AG10803 (cell line): ENCODE measurements at regions not wholly inside any gene's neighbourhood (a gene's known extent, or its start where the extent isn't known, plus 50 kb on each side); places are given as distances from the start of the nearest gene placed in this dataset.

Source experiments
- DNase-seq: peaks from one replicate; pipeline ENCODE4 v3.0.0; 2010; ENCODE audit warnings: low read depth
- H3K4me3 ChIP-seq: 2 replicates; pipeline ENCODE4 v1.5.1; 2011; ENCODE audit warnings: mild to moderate bottlenecking, low read length, control low read depth
- TF ChIP-seq, protein P1 (sequence below): conservative IDR thresholded peaks from 2 replicates; pipeline ENCODE4 v1.5.1; 2011; ENCODE audit warnings: mild to moderate bottlenecking, low read length, control low read depth, inconsistent platforms

DNA sequence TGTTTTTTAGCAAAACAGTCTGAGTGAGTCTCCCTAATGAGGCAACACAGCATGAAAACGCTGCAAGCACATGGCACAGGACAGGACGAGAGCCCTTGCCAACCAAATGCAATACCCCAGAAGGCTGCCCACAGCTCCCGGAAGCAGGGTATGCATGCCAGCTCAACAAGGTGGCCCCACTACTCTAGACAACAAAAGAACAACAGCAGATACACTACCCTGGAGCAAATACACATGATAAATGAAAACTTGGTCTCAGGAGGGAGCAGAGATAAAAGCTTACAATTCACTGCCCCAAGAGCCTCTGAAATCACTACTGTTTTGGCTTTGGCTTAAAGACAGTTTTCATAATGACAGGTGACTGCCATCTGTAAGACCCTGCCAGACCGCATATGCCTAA is 785.4 kb upstream of the API5 start:
- H3K4me3 ChIP-seq = no peak overlapping the region
- TF ChIP-seq, protein P1, sequence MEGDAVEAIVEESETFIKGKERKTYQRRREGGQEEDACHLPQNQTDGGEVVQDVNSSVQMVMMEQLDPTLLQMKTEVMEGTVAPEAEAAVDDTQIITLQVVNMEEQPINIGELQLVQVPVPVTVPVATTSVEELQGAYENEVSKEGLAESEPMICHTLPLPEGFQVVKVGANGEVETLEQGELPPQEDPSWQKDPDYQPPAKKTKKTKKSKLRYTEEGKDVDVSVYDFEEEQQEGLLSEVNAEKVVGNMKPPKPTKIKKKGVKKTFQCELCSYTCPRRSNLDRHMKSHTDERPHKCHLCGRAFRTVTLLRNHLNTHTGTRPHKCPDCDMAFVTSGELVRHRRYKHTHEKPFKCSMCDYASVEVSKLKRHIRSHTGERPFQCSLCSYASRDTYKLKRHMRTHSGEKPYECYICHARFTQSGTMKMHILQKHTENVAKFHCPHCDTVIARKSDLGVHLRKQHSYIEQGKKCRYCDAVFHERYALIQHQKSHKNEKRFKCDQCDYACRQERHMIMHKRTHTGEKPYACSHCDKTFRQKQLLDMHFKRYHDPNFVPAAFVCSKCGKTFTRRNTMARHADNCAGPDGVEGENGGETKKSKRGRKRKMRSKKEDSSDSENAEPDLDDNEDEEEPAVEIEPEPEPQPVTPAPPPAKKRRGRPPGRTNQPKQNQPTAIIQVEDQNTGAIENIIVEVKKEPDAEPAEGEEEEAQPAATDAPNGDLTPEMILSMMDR = no peak
- no peak for DNase-seq

DNA sequence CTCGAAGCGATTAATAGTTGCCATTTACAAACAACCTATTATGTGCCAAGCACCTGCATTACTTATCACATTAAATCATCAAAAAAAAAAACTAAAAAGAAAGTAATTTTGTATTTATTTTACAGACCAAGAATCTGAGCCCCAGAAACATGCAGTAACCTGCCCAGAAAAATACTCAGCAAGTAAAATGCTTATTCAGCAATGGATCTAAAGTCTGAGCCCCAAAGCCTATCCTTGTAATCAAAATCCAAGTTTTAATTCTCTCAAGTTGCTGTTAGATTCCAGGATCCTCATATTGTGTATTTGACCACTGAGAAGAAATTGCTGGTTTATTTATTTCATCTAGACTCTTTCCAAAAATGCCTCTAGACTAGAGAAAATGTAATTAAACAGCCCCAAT is 783.3 kb upstream of the API5 start:
- no peak overlapping the region for H3K4me3 ChIP-seq
- TF ChIP-seq, protein P1 = no peak
- no peak for DNase-seq

GRCh38 chr11:42528911-42529310 is 782.9 kb upstream of the API5 start:
- no peak overlapping the region for H3K4me3 ChIP-seq
- no peak for DNase-seq
- TF ChIP-seq, protein P1 = no peak

DNA sequence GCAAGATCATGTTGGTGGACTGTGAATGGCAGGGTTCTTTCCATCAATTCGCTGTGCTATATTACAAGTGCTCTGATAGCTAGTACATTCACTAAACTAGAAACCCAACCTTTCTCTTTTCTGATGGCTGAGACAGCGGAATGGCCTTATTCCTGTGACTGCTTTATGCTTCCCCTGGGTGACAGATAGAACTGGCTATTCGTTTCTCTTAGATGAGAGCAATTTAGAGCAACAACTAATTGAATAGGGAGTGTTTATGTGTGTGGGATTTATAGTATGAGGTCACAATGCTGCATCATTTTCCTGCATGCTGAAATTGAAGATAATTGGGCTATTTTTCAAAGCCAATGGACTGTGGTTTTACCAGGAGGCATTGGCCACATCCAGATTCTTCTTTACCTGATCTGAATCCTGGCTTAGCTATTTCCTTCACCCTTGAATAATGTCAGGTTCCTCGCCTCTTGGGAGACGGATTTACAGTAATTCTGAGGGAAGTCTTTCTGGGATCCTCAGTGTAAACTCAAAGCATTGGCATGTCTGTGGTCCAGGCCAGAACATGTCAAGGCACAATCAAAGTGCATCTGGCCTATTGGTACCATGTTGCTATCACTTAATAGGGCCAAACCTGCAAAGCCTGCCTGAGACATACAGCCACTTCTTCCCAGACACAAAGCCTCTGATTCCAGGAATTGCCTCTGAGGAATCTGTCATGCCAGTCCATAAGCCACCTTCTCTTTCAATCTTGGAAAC is 775.0 kb upstream of the API5 start:
- no peak overlapping the region for H3K4me3 ChIP-seq
- TF ChIP-seq, protein P1 = no peak
- DNase-seq = no peak

- TF ChIP-seq, protein P1 = no peak
- DNase-seq = no peak
- H3K4me3 ChIP-seq = no peak overlapping the region
Observed at GRCh38 chr11:42542336-42542735, 769.5 kb upstream of the API5 start.

- no peak for DNase-seq
- TF ChIP-seq, protein P1 = no peak
- no peak overlapping the region for H3K4me3 ChIP-seq
Observed at GRCh38 chr11:42543844-42544419, 767.9 kb upstream of the API5 start.

GRCh38 chr11:42544726-42545125 is 767.1 kb upstream of the API5 start:
- TF ChIP-seq, protein P1 = no peak
- no peak for DNase-seq
- no peak overlapping the region for H3K4me3 ChIP-seq
